Large intestine (tissue), 3 donors: ENCODE measurements at regions not wholly inside any gene's neighbourhood (a gene's known extent, or its start where the extent isn't known, plus 50 kb on each side); places are given as distances from the start of the nearest gene placed in this dataset.

Experiments used
- DNase-seq, 2 donors: peaks; one replicate each; pipeline versions ENCODE4 v3.0.0 to v3.0.0-alpha.2; 2013
- H3K27ac ChIP-seq: one replicate; pipeline ENCODE4 v1.5.1; 2013; ENCODE audit warnings: low read length
- H3K27me3 ChIP-seq: 2 replicates; pipeline ENCODE4 v1.6.1; 2013; ENCODE audit warnings: low read length; ENCODE audit not compliant: control insufficient read depth, insufficient read depth
- H3K36me3 ChIP-seq: 2 replicates; pipeline ENCODE4 v1.6.1; 2013; ENCODE audit warnings: low read length; ENCODE audit not compliant: control insufficient read depth, insufficient read depth
- H3K4me1 ChIP-seq: one replicate; pipeline ENCODE4 v1.6.1; 2013; ENCODE audit warnings: low read length; ENCODE audit not compliant: control insufficient read depth, insufficient read depth
- H3K4me3 ChIP-seq: one replicate; pipeline ENCODE4 v1.5.1; 2013; ENCODE audit warnings: low read length
- H3K9me3 ChIP-seq: one replicate; pipeline ENCODE4 v1.6.1; 2013; ENCODE audit warnings: mild to moderate bottlenecking, low read depth, low read length, moderate library complexity; ENCODE audit not compliant: control insufficient read depth
- WGBS: methylation state at CpG from one replicate; pipeline ENCODE4 v1.1.5; 2013; ENCODE audit warnings: low lambda C conversion rate; ENCODE audit not compliant: insufficient coverage; 5-methylcytosine and 5-hydroxymethylcytosine counted together

GRCh38 chr2:238970553-238971081, 122.7 kb downstream of the TWIST2 start:
- H3K4me1 ChIP-seq, result peaks cover 2% of the 10 kb centered on the region
- H3K9me3 ChIP-seq, result peaks cover 2% of the 10 kb centered on the region
- no peaks in the 10 kb centered on the region for H3K27me3 ChIP-seq
- no CpG with 5 or more reads among the region's 9 CpGs for WGBS
- H3K27ac ChIP-seq, result no peak overlapping the region
- DNase-seq, result peak; percentile 27 to 29
- no peaks in the 10 kb centered on the region for H3K36me3 ChIP-seq
- no peak overlapping the region for H3K4me3 ChIP-seq

- Histone ChIP-seq H3K4me3 (no peak overlapping the region), H3K4me1 (peaks cover 2% of the 10 kb centered on the region), H3K27ac (no peak overlapping the region), H3K36me3 (no peaks in the 10 kb centered on the region), H3K27me3 (no peaks in the 10 kb centered on the region), H3K9me3 (peaks cover 2% of the 10 kb centered on the region)
- no CpG with 5 or more reads among the region's 9 CpGs for WGBS
- no peak for DNase-seq
Measured at GRCh38 chr2:238971318-238972145, 123.6 kb downstream of the TWIST2 start.

GRCh38 chr2:238972146-238972445, 124.2 kb downstream of the TWIST2 start:
- H3K27me3 ChIP-seq, result no peaks in the 10 kb centered on the region
- H3K4me1 ChIP-seq, result peaks cover 2% of the 10 kb centered on the region
- no peak overlapping the region for H3K27ac ChIP-seq
- no peak for DNase-seq
- peaks cover 2% of the 10 kb centered on the region for H3K9me3 ChIP-seq
- H3K36me3 ChIP-seq, result no peaks in the 10 kb centered on the region
- WGBS, result no CpG with 5 or more reads among the region's 6 CpGs
- no peak overlapping the region for H3K4me3 ChIP-seq

- Histone ChIP-seq H3K4me3 (no peak overlapping the region), H3K27ac (no peak overlapping the region), H3K9me3 (peaks cover 2% of the 10 kb centered on the region), H3K36me3 (no peaks in the 10 kb centered on the region), H3K4me1 (peaks cover 2% of the 10 kb centered on the region), H3K27me3 (no peaks in the 10 kb centered on the region)
- WGBS, result 60% methylated on average over 1 of the region's 6 CpGs
- DNase-seq, result no peak
Measured at GRCh38 chr2:238973038-238973739, 125.3 kb downstream of the TWIST2 start.

- H3K4me1 ChIP-seq, result peaks cover 2% of the 10 kb centered on the region
- no peak overlapping the region for H3K4me3 ChIP-seq
- DNase-seq, result no peak
- peaks cover 2% of the 10 kb centered on the region for H3K9me3 ChIP-seq
- no peaks in the 10 kb centered on the region for H3K36me3 ChIP-seq
- 60% methylated on average over 1 of the region's 4 CpGs for WGBS
- H3K27ac ChIP-seq, result no peak overlapping the region
- H3K27me3 ChIP-seq, result no peaks in the 10 kb centered on the region
Measured at GRCh38 chr2:238974081-238974480, 126.2 kb downstream of the TWIST2 start.

GRCh38 chr2:238974501-238975166, 126.7 kb downstream of the TWIST2 start:
- H3K4me1 ChIP-seq, result peaks cover 2% of the 10 kb centered on the region
- H3K27me3 ChIP-seq, result no peaks in the 10 kb centered on the region
- no peaks in the 10 kb centered on the region for H3K36me3 ChIP-seq
- H3K4me3 ChIP-seq, result no peak overlapping the region
- no peak for DNase-seq
- H3K9me3 ChIP-seq, result peaks cover 2% of the 10 kb centered on the region
- 88% methylated on average over 1 of the region's 6 CpGs for WGBS
- H3K27ac ChIP-seq, result no peak overlapping the region

- H3K27me3 ChIP-seq, result no peaks in the 10 kb centered on the region
- H3K27ac ChIP-seq, result no peak overlapping the region
- peaks cover 2% of the 10 kb centered on the region for H3K9me3 ChIP-seq
- H3K4me3 ChIP-seq, result no peak overlapping the region
- 73% methylated on average over 2 of the region's 2 CpGs for WGBS
- peaks cover 2% of the 10 kb centered on the region for H3K4me1 ChIP-seq
- DNase-seq, result no peak
- H3K36me3 ChIP-seq, result no peaks in the 10 kb centered on the region
Measured at GRCh38 chr2:238975408-238975807, 127.5 kb downstream of the TWIST2 start.

- Histone ChIP-seq H3K27me3 (no peaks in the 10 kb centered on the region), H3K4me3 (no peak overlapping the region), H3K36me3 (no peaks in the 10 kb centered on the region), H3K4me1 (no peaks in the 10 kb centered on the region), H3K9me3 (no peaks in the 10 kb centered on the region), H3K27ac (no peak overlapping the region)
- no peak for DNase-seq
- WGBS, result no CpG with 5 or more reads among the region's 4 CpGs
Measured at GRCh38 chr2:238978497-238978896, 130.6 kb downstream of the TWIST2 start.

GRCh38 chr2:238979636-238980035, 131.8 kb downstream of the TWIST2 start:
- Histone ChIP-seq H3K4me3 (no peak overlapping the region), H3K27ac (no peak overlapping the region), H3K4me1 (no peaks in the 10 kb centered on the region), H3K36me3 (no peaks in the 10 kb centered on the region), H3K27me3 (no peaks in the 10 kb centered on the region), H3K9me3 (no peaks in the 10 kb centered on the region)
- no CpG with 5 or more reads among the region's 4 CpGs for WGBS
- DNase-seq, result no peak

GRCh38 chr2:238985041-238985729, 137.3 kb downstream of the TWIST2 start:
- WGBS, result 80% methylated on average over 1 of the region's 22 CpGs
- no peak overlapping the region for H3K4me3 ChIP-seq
- no peaks in the 10 kb centered on the region for H3K9me3 ChIP-seq
- DNase-seq, result no peak
- H3K36me3 ChIP-seq, result no peaks in the 10 kb centered on the region
- H3K4me1 ChIP-seq, result no peaks in the 10 kb centered on the region
- H3K27me3 ChIP-seq, result no peaks in the 10 kb centered on the region
- no peak overlapping the region for H3K27ac ChIP-seq
